Right lobe of liver (tissue), 4 donors: ENCODE measurements at regions not wholly inside any gene's neighbourhood (a gene's known extent, or its start where the extent isn't known, plus 50 kb on each side); places are given as distances from the start of the nearest gene placed in this dataset.

Experiments used
- POLR2A ChIP-seq: fragments of 450-650 bp; IDR thresholded peaks from one replicate; pipeline ENCODE4 v1.6.1; 2017; ENCODE audit warnings: antibody characterized with exemption, mild to moderate bottlenecking
- TF ChIP-seq, protein P1 (sequence below), 4 donors: fragments of 200-600 bp in 3 of 4; fragments of 450-650 bp in 1 of 4; IDR thresholded peaks; one replicate each; pipeline versions ENCODE4 v1.5.1 to v1.8.0; 2016 to 2022; ENCODE audit warnings: antibody characterized with exemption in 4 of 4, mild to moderate bottlenecking in 2 of 4
- donor health status: DM: no; HTN: no; CAD: no.
- donor health status: DM: no; HTN: no; CAD: no.
- donor health status: DM: no; HTN: yes; CAD: no.

DNA sequence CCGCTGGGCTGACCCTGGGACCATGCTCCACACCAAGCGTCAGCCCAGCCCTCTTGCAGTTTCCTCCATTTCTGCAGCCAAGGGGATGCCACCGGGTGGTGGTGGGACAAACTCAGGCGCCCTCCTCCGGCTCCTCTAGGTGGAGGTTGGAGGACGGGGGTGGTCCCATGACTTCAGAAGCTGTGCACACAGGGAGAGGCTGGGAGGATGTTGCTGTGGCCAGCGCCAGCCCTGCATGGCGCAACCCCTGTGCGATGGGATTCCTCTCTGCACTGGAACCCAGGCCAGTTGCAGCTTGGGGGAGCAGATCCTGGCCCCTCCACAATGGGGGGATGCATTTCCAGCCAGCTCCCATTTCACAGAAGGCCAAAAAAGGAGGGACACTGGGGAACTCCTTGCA, 246.5 kb downstream of the C16orf95 start:
- TF ChIP-seq, protein P1, sequence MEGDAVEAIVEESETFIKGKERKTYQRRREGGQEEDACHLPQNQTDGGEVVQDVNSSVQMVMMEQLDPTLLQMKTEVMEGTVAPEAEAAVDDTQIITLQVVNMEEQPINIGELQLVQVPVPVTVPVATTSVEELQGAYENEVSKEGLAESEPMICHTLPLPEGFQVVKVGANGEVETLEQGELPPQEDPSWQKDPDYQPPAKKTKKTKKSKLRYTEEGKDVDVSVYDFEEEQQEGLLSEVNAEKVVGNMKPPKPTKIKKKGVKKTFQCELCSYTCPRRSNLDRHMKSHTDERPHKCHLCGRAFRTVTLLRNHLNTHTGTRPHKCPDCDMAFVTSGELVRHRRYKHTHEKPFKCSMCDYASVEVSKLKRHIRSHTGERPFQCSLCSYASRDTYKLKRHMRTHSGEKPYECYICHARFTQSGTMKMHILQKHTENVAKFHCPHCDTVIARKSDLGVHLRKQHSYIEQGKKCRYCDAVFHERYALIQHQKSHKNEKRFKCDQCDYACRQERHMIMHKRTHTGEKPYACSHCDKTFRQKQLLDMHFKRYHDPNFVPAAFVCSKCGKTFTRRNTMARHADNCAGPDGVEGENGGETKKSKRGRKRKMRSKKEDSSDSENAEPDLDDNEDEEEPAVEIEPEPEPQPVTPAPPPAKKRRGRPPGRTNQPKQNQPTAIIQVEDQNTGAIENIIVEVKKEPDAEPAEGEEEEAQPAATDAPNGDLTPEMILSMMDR (IDR thresholded peaks at IDR 0.05) = no peak
- no peak for TF ChIP-seq POLR2A
